ENCODE measurements at regions not wholly inside any gene's neighbourhood (a gene's known extent, or its start where the extent isn't known, plus 50 kb on each side); places are given as distances from the start of the nearest gene placed in this dataset.

DNA sequence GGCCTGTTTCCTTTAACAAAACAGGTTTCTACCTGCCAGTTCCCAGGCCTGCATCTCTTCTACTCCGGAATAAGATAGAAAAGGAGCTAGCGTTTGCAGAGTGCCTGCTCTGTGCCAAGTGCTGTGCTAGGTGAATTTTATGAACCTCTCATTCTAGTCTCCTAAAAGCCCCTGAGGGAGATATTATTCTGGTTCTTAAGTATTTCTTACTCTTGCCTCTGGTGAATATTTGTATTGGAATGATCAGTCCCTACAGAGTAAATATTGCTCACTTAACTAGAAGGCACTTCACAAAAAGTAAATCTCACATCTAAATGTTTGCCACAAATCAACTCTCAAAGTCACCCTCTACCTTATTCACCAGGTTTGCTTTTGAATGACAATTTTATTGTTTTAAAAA lies 227.1 kb downstream of the AUH start:
- H3K4me1 Mint-ChIP-seq (ENCODE audit: low read depth) = peaks cover 50% of the 10 kb centered on the region
- peaks cover 6% of the 10 kb centered on the region for H3K9me3 Mint-ChIP-seq
- no peak overlapping the region for H3K27ac Mint-ChIP-seq
- DNase-seq = no peak
- no peaks in the 10 kb centered on the region for H3K27me3 Mint-ChIP-seq
- H3K4me3 Mint-ChIP-seq = no peak overlapping the region
- no peaks in the 10 kb centered on the region for H3K36me3 Mint-ChIP-seq (ENCODE audit: low read depth)

DNA sequence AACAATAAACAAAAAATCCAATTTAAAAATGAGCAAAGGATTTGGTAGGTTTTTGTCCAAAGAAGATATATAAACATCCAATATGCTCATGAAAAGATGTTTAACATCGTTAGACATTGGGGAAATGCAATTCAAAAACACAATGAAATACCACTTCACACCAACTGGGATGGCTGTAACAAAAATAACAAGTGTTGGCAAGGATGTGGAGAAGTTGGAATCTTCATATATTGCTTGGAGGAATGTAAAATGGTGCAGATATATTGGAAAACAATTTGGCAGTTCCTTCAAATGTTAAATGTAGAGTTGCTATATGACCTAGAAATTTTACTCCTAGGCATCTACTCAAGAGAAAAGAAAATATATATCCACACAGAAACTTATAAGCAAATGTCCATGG lies 224.3 kb downstream of the AUH start:
- H3K27me3 Mint-ChIP-seq = no peaks in the 10 kb centered on the region
- no peak overlapping the region for H3K27ac Mint-ChIP-seq
- no peak for DNase-seq
- peaks cover 23% of the 10 kb centered on the region for H3K4me1 Mint-ChIP-seq (ENCODE audit: low read depth)
- H3K9me3 Mint-ChIP-seq = peaks cover 6% of the 10 kb centered on the region
- H3K4me3 Mint-ChIP-seq = no peak overlapping the region
- no peaks in the 10 kb centered on the region for H3K36me3 Mint-ChIP-seq (ENCODE audit: low read depth)

DNA sequence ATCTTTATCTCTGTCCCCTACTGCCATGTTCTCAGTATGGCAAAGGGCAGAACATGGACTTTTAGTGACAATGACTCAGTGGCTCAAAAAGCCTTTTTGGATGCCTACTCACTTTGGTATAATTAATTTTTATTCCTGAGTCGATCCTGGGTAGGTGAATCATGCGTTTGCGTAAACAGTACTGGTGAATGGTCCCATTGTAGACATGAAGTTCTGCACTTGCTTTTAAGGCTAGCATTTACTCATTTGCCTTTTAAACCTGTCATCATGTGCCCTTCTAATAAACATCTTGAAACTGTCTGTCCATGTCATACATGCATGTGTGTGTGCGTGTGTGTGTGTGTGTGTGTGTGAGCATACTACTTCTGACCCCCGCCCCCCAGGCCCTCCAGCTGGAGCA lies 223.0 kb downstream of the AUH start:
- no peak for DNase-seq
- Mint-ChIP-seq H3K27ac (no peak overlapping the region), H3K9me3 (peaks cover 4% of the 10 kb centered on the region), H3K4me1 (ENCODE audit: low read depth) (peaks cover 17% of the 10 kb centered on the region), H3K36me3 (ENCODE audit: low read depth) (no peaks in the 10 kb centered on the region), H3K4me3 (no peak overlapping the region), H3K27me3 (no peaks in the 10 kb centered on the region)

DNA sequence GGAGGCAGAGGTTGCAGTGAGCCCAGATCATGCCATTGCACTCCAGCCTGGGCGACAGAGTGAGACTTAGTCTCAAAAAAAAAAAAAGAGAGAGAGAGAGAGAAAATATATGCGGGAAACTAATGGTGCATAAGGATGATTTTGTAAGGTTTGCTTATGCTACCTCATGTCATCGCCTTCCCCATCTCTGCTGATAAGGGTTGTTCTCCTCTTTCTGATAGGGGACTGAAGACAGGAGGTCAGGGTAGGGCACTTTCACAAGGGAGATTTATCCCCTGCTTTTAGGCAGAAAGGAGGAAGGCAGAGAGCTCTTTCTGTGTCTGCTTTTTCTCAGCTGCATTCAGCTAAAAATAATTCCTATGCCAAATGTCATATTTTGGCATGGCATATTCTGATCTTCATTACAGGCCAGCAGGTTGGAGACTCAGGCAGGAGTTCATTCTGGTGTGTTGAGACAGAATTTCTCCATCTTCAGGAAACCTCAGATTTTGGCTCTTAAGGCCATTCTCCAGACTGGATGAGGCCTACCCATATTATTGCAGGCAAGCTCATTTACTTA lies 220.2 kb downstream of the AUH start:
- no peak for DNase-seq
- peaks cover 34% of the 10 kb centered on the region for H3K4me1 Mint-ChIP-seq (ENCODE audit: low read depth)
- no peaks in the 10 kb centered on the region for H3K27me3 Mint-ChIP-seq
- no peak overlapping the region for H3K4me3 Mint-ChIP-seq
- H3K9me3 Mint-ChIP-seq = peaks cover 14% of the 10 kb centered on the region
- no peak overlapping the region for H3K27ac Mint-ChIP-seq
- H3K36me3 Mint-ChIP-seq (ENCODE audit: low read depth) = peaks cover 2% of the 10 kb centered on the region

DNA sequence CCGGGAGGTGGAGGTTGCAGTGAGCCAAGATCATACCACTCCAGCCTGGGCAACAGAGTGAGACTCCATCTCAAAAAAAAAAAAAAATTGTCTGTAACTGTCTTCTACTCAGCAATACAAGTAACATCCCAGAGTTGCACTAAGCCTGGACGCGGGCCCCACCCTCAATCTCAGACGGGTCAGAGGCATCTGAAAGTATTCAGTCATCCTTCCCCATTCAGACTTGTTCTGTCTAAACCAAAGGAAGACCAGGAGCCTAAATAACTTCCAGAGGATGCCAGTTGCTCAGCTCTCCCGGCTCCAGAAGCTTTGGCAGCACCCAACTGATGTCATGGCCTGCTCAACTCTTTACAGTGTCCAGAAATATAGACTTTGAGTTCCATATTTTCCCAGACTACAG lies 218.6 kb downstream of the AUH start:
- H3K4me1 Mint-ChIP-seq (ENCODE audit: low read depth) = peaks cover 41% of the 10 kb centered on the region
- no peak overlapping the region for H3K4me3 Mint-ChIP-seq
- H3K36me3 Mint-ChIP-seq (ENCODE audit: low read depth) = peaks cover 2% of the 10 kb centered on the region
- H3K27ac Mint-ChIP-seq = no peak overlapping the region
- no peak for DNase-seq
- H3K9me3 Mint-ChIP-seq = peaks cover 11% of the 10 kb centered on the region
- H3K27me3 Mint-ChIP-seq = no peaks in the 10 kb centered on the region

DNA sequence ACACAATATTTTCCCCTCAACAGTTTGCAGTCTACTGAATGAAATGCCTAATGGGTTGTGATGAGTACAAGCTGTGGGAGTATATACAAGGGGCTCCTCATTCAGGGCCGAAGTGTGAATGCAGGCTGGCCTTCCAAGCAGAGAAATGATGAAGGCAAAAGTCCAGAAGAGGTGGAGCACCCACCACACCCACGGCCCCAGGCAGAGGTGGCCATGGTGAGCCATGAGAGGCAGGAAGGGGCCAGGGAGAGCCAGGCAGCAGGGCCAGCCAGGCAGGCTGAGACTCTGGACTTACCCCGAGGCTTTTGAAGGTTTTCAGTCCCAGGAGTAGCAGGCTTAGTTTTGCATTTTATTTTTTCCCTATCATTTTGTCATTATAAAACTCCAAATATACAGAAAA lies 218.1 kb downstream of the AUH start:
- H3K9me3 Mint-ChIP-seq = peaks cover 11% of the 10 kb centered on the region
- no peaks in the 10 kb centered on the region for H3K27me3 Mint-ChIP-seq
- H3K4me1 Mint-ChIP-seq (ENCODE audit: low read depth) = peaks cover 46% of the 10 kb centered on the region
- no peak overlapping the region for H3K4me3 Mint-ChIP-seq
- H3K36me3 Mint-ChIP-seq (ENCODE audit: low read depth) = peaks cover 2% of the 10 kb centered on the region
- H3K27ac Mint-ChIP-seq = no peak overlapping the region
- no peak for DNase-seq

DNA sequence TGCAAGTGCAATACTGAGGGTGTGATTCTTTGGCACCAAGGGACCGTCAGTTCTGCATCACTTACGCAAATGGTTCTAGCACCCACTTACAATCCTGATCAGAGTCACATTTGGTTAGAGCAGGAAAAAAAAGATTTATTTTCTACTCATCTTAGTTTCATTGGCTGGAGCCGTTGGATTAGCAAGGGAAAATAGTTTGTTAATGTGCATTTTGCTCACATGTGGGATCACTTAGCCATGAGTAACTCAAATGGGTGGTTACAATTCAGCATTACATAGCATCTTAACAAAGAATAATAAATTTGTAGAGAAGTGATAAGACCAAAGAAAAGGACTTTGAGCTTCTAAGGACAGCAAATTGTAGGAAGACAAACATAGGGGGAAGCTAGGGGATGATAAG lies 216.9 kb downstream of the AUH start:
- peak overlapping the region; percentile 79 for H3K27ac Mint-ChIP-seq
- H3K9me3 Mint-ChIP-seq = peaks cover 15% of the 10 kb centered on the region
- H3K36me3 Mint-ChIP-seq (ENCODE audit: low read depth) = peaks cover 8% of the 10 kb centered on the region
- no peaks in the 10 kb centered on the region for H3K27me3 Mint-ChIP-seq
- peaks cover 53% of the 10 kb centered on the region for H3K4me1 Mint-ChIP-seq (ENCODE audit: low read depth)
- no peak for DNase-seq
- H3K4me3 Mint-ChIP-seq = no peak overlapping the region

DNA sequence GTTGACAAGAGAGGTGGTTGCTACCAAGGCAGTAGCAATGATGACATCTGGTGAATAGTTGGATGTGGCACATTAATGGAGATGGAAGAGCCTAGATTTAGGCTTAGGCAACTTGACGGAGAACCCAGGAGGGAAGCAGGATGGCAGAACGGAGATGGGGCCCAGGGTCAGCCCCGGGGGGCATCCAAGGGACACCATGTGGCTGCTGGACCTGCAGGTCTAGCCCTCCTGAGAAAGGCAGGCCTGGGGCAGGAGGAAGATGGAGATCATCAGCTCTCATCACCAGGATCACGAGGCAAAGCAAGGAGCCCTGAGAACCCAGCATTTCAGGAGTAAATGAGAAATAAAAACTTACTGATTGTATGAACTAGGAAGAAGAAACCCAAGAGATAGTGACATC lies 216.2 kb downstream of the AUH start:
- Mint-ChIP-seq H3K4me3 (no peak overlapping the region), H3K27ac (peak overlapping the region; percentile 79), H3K27me3 (no peaks in the 10 kb centered on the region), H3K4me1 (ENCODE audit: low read depth) (peaks cover 59% of the 10 kb centered on the region), H3K9me3 (peaks cover 20% of the 10 kb centered on the region), H3K36me3 (ENCODE audit: low read depth) (peaks cover 14% of the 10 kb centered on the region)
- DNase-seq = no peak

DNA sequence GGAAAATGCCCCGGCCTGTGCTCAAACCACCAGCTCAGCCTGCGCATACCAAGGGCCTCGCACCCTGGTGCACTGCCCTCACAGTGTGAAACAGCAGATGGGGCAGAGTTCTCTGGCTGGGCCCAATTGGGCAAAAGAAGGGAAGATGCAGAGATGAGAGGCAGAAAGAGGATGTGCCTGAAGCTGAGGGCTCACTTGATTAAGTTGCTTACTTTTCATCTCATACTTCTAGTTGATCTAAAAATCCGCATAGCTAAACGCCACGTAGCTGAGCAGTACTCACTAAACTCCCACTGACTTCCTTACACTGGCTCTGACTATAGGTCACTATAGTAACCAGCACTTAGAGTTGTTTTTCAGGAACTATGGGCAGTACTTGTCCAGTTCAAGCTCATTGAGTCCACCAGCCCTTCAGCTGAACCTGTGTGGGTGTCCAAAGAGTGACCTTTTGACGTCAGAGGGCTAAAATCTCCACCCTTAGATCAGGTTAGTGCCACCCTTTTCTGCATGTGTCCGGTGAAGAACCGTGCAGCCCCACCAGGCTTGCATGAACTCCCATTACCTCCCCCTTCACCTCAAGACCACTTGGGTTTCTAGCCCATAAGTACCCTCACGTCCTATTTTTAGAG lies 215.2 kb downstream of the AUH start:
- H3K4me1 Mint-ChIP-seq (ENCODE audit: low read depth) = peaks cover 69% of the 10 kb centered on the region
- H3K36me3 Mint-ChIP-seq (ENCODE audit: low read depth) = peaks cover 18% of the 10 kb centered on the region
- H3K27ac Mint-ChIP-seq = peak overlapping the region; percentile 98
- H3K27me3 Mint-ChIP-seq = no peaks in the 10 kb centered on the region
- H3K4me3 Mint-ChIP-seq = peak overlapping the region; percentile 45
- DNase-seq = no peak
- peaks cover 24% of the 10 kb centered on the region for H3K9me3 Mint-ChIP-seq

DNA sequence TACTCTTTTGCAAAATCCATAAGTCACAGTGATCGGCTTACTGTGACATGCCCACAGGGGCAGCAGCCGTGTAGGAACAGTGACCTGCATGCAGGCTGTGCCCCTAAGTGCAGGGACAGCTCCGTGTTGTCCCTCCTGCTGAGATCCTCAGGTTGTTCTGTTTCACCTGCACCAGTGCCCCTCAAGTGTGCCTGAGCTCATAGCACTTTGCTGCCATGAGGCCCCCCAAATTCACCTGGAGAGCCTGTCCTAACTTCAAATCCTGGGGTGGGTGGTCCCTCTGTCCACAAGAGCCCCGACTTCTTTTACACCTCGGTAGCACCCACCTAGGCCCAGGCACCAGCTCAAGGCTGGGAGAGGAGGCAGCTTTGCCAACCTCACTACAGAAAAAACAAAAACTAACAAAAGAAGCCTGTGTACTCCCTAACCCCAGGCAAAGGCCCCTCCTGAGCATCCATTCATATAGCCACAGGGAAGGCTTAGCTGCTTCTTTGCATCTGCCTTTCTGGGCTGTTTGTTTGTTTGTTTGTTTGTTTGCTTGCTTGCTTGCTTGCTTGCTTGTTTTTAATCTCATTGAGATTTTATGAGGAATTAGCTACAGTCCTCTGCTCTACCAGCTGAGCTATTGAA lies 214.5 kb downstream of the AUH start:
- Mint-ChIP-seq H3K27me3 (no peaks in the 10 kb centered on the region), H3K36me3 (ENCODE audit: low read depth) (peaks cover 22% of the 10 kb centered on the region), H3K9me3 (peaks cover 28% of the 10 kb centered on the region), H3K27ac (peak overlapping the region; percentile 98), H3K4me3 (peak overlapping the region; percentile 45), H3K4me1 (ENCODE audit: low read depth) (peaks cover 76% of the 10 kb centered on the region)
- DNase-seq = no peak

DNA sequence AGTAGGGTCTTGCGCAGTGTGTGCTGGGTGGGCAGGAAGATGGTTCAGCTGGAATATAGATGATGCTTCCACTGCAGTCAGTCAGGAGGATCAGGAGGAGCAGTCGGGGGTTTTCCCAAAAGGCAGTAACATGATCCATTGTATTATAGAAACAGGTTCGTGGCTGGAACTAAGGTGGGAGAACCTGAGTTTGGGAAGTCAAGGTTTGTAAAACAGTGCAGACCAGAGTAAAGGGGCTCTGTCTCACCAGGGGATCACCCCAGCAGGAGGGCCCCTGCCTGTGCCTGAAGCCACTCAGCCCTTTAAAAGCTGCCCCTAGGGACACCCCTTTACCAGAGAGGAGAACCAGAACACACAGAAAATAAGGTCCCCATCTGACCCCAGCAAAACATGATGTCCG lies 213.4 kb downstream of the AUH start:
- peaks cover 28% of the 10 kb centered on the region for H3K9me3 Mint-ChIP-seq
- H3K4me3 Mint-ChIP-seq = peak overlapping the region; percentile 39
- no peak for DNase-seq
- H3K27me3 Mint-ChIP-seq = no peaks in the 10 kb centered on the region
- H3K36me3 Mint-ChIP-seq (ENCODE audit: low read depth) = peaks cover 31% of the 10 kb centered on the region
- peak overlapping the region; percentile 98 for H3K27ac Mint-ChIP-seq
- peaks cover 87% of the 10 kb centered on the region for H3K4me1 Mint-ChIP-seq (ENCODE audit: low read depth)

DNA sequence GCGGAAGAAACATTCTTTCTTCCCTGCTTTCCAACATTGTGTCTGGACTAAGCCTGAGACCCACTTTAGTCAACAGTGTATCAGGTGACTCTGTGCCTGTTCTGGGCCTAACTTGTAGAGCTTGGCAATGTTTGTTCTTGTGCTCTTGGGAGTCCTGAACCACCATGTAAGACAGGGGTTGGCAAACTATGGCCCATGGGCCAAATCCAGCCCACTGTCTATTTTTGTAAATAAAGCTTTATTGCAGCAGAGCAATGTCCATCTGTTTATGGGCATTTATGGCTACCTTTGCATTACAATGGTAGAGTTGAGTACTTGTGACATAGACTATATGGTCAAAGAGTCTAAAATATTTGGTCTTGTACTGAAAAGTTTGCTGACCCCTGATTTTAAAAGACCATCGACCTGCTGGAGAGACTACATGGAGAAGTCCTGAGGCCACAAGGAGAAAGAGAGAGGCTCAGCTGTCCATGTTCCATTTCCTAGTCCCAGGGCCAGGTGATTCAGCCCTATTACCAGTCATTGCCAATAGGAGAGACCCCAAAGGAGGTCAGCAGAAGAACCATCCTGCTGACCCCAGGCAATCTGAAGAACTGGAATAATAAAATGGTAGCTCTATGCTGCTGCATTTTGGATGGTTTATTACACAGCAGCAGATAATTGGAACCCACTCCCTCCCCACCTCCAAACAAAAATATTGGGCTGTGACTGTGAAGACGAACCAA lies 211.3 kb downstream of the AUH start:
- Mint-ChIP-seq H3K27ac (peak overlapping the region; percentile 97), H3K4me1 (ENCODE audit: low read depth) (peaks cover 89% of the 10 kb centered on the region), H3K27me3 (no peaks in the 10 kb centered on the region), H3K9me3 (peaks cover 30% of the 10 kb centered on the region), H3K4me3 (peak overlapping the region; percentile 25), H3K36me3 (ENCODE audit: low read depth) (peaks cover 42% of the 10 kb centered on the region)
- no peak for DNase-seq

DNA sequence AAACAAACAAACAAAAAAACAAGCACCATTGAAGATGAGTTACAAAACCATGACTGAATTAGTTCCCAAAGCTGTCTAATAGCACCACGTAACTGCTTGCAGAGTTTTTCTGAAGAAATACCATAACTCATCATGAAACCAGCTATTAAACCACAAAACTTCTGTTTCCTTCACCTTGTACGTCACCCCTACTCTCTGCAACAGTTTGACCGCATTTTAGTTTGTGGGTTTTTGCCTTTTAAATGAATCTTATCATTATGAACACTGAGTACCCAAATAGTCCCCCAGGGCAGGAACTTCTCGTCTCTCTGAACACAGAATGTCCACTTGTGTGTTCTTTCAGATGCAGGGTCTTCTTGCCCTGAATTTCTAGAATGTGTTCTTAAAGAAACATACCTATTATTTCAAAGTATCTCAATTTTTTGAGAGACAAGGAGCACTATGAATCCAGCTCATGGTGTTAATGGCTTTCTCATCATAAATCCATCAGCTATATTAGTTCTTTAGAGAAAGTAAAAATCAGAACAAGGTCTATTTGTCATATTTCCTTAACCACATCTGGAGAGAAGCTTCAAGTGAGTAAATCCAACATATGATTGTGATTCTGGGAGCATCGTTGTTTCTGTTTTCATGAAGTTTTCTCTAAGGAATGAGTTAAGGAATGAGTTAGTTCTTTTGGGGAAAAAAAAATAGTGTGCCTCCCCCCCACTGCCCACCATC lies 210.6 kb downstream of the AUH start:
- H3K27ac Mint-ChIP-seq = peak overlapping the region; percentile 97
- H3K9me3 Mint-ChIP-seq = peaks cover 30% of the 10 kb centered on the region
- peak overlapping the region; percentile 43 for H3K4me3 Mint-ChIP-seq
- H3K4me1 Mint-ChIP-seq (ENCODE audit: low read depth) = peaks cover 91% of the 10 kb centered on the region
- DNase-seq = no peak
- peaks cover 45% of the 10 kb centered on the region for H3K36me3 Mint-ChIP-seq (ENCODE audit: low read depth)
- no peaks in the 10 kb centered on the region for H3K27me3 Mint-ChIP-seq

DNA sequence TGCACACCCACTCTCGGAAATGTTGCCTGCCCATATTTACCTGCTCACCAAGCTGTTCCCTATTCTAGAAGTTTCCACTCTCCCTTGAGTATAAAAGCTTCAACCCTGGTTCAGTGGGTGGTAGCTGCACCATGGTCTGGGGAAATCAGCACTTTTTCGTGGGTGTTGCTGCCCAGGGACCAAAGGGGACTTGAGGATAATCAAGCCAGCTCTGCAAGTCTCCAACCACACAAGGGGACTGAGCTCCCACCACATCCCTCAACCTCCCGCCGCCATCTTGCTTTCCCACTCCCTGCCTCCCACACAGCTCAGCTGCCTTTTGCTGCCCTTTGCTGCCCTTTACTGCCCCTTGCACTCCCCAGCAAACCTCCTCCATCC lies 210.0 kb downstream of the AUH start:
- Mint-ChIP-seq H3K27ac (peak overlapping the region; percentile 97), H3K4me3 (peak overlapping the region; percentile 43), H3K36me3 (ENCODE audit: low read depth) (peaks cover 49% of the 10 kb centered on the region), H3K4me1 (ENCODE audit: low read depth) (peaks cover 91% of the 10 kb centered on the region), H3K9me3 (peaks cover 30% of the 10 kb centered on the region), H3K27me3 (no peaks in the 10 kb centered on the region)
- DNase-seq = peak; percentile 61
